Ectodermal cell (in vitro differentiated cells): ENCODE measurements at regions not wholly inside any gene's neighbourhood (a gene's known extent, or its start where the extent isn't known, plus 50 kb on each side); places are given as distances from the start of the nearest gene placed in this dataset.

ENCODE experiments used
- H3K27ac ChIP-seq: 2 replicates; pipeline ENCODE4 v1.7.0; 2013; ENCODE audit warnings: mild to moderate bottlenecking, low read depth, low read length; ENCODE audit not compliant: insufficient read depth, poor library complexity, severe bottlenecking
- H3K27me3 ChIP-seq: 2 replicates; pipeline ENCODE4 v1.7.0; 2013; ENCODE audit warnings: mild to moderate bottlenecking, low read length; ENCODE audit not compliant: insufficient read depth, control insufficient read depth, poor library complexity, severe bottlenecking
- H3K36me3 ChIP-seq: one replicate; pipeline ENCODE4 v1.7.0; 2013; ENCODE audit warnings: low read length; ENCODE audit not compliant: control insufficient read depth, insufficient read depth
- H3K4me1 ChIP-seq: one replicate; pipeline ENCODE4 v1.7.0; 2013; ENCODE audit warnings: low read length; ENCODE audit not compliant: control insufficient read depth, insufficient read depth
- H3K4me3 ChIP-seq: 2 replicates; pipeline ENCODE4 v1.7.0; 2013; ENCODE audit warnings: low read depth, low read length, control low read depth; ENCODE audit not compliant: insufficient read depth
- H3K9me3 ChIP-seq: 2 replicates; pipeline ENCODE4 v1.7.0; 2013; ENCODE audit warnings: mild to moderate bottlenecking, low read length, moderate library complexity; ENCODE audit not compliant: control insufficient read depth
- WGBS, 2 experiments: methylation state at CpG; one replicate each; pipeline ENCODE4 v1.1.7; 2013; ENCODE audit warnings: missing lambda C conversion rate in 2 of 2; 5-methylcytosine and 5-hydroxymethylcytosine counted together

DNA sequence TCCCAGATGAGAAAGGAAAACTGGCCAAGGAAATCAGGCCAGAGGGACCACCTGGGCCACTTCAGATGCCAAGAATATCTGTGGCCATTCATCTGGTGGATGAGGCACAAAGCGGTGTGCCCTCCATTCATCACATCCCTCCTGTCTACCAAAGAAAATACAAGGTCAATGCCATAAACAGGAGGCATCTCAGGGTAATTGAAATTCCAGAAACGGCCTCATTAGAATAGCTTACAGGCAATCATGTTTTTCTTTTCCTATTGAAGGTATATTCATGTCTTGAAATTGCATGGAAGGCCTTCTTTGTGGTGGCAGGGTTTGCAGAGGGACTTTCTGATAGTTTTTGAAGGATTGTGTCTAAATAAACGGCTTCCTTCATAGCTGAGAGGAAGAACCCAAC lies 578.3 kb downstream of the HAO1 start:
- WGBS, 2 experiments: 88 to 94% methylated on average over 3 of the region's 3 CpGs
- no peaks in the 10 kb centered on the region for H3K36me3 ChIP-seq
- H3K9me3 ChIP-seq: no peaks in the 10 kb centered on the region
- no peak overlapping the region for H3K4me3 ChIP-seq
- no peak overlapping the region for H3K27ac ChIP-seq
- H3K4me1 ChIP-seq: peaks cover 24% of the 10 kb centered on the region
- no peaks in the 10 kb centered on the region for H3K27me3 ChIP-seq

DNA sequence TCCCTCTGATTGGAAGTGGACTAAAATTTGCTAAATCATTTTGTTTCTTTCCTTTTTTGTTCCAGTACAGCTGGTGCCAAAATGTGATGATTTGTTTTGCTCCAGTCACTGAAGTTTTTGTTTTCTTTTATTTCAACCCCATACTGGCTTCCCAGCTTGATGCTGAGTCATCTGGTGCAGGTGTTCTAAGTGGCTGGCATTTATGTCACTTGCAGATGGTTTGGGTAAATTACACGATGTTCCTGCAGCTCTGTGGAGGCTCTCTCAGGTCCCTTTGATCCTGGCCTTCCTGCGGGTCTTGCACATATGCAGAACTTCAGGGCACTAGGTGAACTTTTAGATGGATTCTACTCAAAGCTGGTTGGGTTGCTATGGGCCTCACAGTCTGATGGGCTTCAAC lies 577.7 kb downstream of the HAO1 start:
- Histone ChIP-seq H3K27ac (no peak overlapping the region), H3K27me3 (no peaks in the 10 kb centered on the region), H3K36me3 (no peaks in the 10 kb centered on the region), H3K4me3 (no peak overlapping the region), H3K9me3 (no peaks in the 10 kb centered on the region), H3K4me1 (peaks cover 24% of the 10 kb centered on the region)
- WGBS, 2 experiments: 90 to 91% methylated on average over 2 of the region's 2 CpGs

DNA sequence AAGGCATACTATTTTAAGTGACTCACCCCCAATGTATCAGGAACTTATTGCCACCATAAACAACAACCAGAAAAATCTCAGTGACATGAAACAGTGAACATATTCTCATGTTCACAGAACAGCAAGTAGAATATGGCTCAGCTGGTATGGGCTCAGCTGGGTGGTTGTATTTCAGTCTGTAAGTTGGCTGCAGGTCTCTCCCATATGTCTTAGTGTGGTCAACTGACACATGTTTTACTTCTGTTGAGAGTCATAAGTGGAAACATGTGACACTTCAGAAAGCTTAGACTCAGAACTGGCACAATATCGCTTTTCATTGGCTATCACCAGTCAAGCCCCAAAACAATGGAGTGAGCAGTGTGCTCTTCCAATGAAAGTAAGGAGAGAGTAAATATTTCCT lies 574.1 kb downstream of the HAO1 start:
- H3K4me3 ChIP-seq: no peak overlapping the region
- H3K4me1 ChIP-seq: peaks cover 11% of the 10 kb centered on the region
- H3K27me3 ChIP-seq: no peaks in the 10 kb centered on the region
- no peak overlapping the region for H3K27ac ChIP-seq
- H3K36me3 ChIP-seq: no peaks in the 10 kb centered on the region
- no peaks in the 10 kb centered on the region for H3K9me3 ChIP-seq
- 71 to 92% methylated on average over 1 of the region's 1 CpG for WGBS, 2 experiments

DNA sequence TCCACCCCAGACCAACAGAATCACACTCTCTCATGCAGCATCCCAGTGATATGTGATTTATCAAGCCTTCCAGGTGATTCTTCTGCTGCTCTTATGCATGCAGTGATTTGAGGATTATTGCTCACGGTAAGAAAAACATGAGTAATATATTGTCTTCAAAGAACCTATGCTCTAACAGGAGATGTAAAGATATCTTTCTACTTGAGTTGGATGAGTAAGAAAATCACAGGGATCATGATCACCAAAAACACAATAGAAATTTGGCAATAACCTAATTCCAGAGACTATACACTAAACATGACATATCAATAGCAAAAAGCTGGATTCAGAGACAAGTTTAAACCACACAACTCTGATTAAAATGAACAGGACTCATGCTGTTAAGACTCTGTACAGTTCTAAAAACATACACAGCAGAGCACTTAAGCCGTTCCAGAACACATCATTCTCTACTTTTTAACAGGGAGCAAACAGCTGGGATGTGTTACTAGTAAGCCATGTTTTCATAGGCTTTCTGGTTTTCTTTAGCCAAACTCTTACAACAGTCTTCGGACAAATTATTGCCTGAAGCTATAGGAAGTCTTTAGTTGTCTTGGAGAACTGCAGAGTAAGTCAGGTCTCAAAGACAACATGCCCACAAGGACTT lies 568.6 kb downstream of the HAO1 start:
- Histone ChIP-seq H3K9me3 (no peaks in the 10 kb centered on the region), H3K36me3 (no peaks in the 10 kb centered on the region), H3K27ac (no peak overlapping the region), H3K4me3 (no peak overlapping the region), H3K27me3 (no peaks in the 10 kb centered on the region), H3K4me1 (no peaks in the 10 kb centered on the region)
- 80 to 98% methylated on average over 2 to 3 of the region's 3 CpGs for WGBS, 2 experiments

DNA sequence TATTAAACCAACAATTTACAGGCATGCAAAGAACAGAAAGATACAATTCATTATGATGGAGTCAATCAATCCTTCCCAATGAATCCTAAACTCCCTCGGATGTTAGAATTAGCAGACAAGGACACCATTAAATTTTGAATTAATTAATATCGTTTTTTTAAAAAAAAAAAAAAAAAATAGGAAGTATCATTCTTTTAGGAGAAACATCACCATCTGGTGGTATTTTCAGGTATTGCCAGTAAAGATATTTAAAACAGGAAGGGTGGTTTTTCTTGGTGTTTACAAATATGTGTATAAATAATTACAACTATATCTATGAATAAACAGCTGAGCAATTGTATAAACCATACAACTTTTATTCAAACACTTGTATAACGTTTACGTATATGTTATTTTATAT lies 564.4 kb downstream of the HAO1 start:
- H3K27me3 ChIP-seq: no peaks in the 10 kb centered on the region
- no peak overlapping the region for H3K27ac ChIP-seq
- H3K36me3 ChIP-seq: no peaks in the 10 kb centered on the region
- no peaks in the 10 kb centered on the region for H3K9me3 ChIP-seq
- no peak overlapping the region for H3K4me3 ChIP-seq
- no CpG with 5 or more reads among the region's 4 CpGs for WGBS, 2 experiments
- H3K4me1 ChIP-seq: no peaks in the 10 kb centered on the region

DNA sequence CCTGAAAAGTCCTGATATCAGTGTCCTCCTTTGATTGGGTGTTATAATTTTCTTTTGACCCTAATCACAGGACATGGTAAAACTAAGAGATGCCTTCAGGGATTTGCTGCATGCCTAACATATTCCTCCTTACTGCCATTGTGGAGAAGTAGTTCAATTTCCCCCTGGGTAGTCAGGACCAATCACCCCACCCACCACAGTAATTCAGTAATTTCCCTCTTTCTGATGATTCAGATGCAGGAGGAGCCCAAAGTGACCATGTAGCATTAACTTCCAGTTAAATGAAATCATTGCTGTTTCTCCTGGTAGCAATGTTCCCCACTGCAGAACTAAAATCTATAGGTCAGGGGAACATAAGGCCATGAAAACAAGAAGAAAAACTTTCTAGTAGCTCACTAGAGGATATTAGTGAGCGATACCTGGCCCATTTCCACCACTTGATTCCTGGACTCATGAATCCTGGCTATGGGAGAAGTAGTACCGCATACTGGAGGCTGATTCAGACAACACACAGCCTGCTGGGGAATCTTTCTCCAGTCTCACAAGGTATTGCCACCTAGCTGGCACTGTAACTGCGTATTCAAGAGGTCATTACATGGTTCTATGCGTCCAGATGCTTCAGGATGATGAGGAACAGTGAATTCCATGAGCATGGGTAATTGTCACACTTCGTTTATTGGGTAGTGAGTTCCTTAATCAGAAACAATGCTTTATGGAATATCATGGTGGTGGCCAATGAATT lies 561.2 kb downstream of the HAO1 start:
- WGBS, 2 experiments: 96 to 97% methylated on average over 5 of the region's 5 CpGs
- H3K27ac ChIP-seq: no peak overlapping the region
- H3K36me3 ChIP-seq: no peaks in the 10 kb centered on the region

DNA sequence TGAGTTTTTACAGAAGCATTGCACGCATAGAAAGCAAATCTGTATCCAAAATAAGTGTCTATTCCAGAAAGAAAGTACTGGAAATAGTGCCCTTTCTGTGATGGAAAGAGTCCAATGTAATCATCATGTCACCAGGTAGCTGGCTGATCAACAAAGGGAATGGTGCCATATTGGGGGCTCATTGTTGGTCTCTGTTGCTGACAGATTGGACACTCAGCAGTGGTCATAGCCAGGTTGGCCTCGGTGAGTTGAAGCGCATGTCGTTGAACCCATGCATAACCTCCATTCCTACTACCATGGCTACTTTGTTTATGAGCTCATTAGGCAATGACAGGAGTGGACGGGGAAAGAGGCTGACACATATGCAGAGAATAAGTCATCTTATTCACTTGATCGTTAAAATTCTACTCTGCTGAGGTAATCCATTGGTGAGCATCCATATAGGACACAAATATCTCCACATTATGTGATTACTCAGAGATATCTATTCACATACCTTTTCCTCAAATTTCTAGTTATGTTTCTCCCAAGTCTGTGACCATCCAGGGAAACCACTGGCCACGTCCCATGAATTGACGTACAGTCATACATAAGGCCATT lies 560.5 kb downstream of the HAO1 start:
- no peak overlapping the region for H3K4me3 ChIP-seq
- H3K27ac ChIP-seq: no peak overlapping the region
- H3K27me3 ChIP-seq: no peaks in the 10 kb centered on the region
- no peaks in the 10 kb centered on the region for H3K9me3 ChIP-seq
- H3K36me3 ChIP-seq: no peaks in the 10 kb centered on the region
- 96 to 97% methylated on average over 8 of the region's 8 CpGs for WGBS, 2 experiments
- no peaks in the 10 kb centered on the region for H3K4me1 ChIP-seq

More for the DNA sequence above, 561.2 kb downstream of the HAO1 start:
- H3K27me3 ChIP-seq: no peaks in the 10 kb centered on the region
- no peaks in the 10 kb centered on the region for H3K4me1 ChIP-seq
- no peaks in the 10 kb centered on the region for H3K9me3 ChIP-seq
- H3K4me3 ChIP-seq: no peak overlapping the region

DNA sequence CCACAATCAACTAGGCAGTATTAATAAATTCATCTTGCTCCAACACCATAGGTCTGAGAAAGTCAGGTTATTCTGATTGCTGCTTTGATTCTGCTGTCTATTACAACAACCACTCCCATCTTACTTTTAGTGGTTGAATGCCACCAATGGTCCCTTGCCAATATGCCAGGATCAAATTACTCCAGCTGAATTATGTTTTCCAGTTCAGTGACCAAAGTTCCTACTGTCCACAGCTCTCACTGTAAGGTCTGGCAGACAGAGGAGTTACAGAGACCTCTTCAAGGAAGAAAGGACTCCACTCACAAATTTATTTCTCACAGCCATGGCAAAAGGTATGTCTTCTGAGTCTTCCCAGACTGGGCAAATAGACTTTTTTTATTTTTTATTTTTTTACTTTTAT lies 557.0 kb downstream of the HAO1 start:
- no peaks in the 10 kb centered on the region for H3K9me3 ChIP-seq
- H3K4me1 ChIP-seq: no peaks in the 10 kb centered on the region
- H3K4me3 ChIP-seq: no peak overlapping the region
- H3K27ac ChIP-seq: no peak overlapping the region
- no peaks in the 10 kb centered on the region for H3K36me3 ChIP-seq
- H3K27me3 ChIP-seq: no peaks in the 10 kb centered on the region

DNA sequence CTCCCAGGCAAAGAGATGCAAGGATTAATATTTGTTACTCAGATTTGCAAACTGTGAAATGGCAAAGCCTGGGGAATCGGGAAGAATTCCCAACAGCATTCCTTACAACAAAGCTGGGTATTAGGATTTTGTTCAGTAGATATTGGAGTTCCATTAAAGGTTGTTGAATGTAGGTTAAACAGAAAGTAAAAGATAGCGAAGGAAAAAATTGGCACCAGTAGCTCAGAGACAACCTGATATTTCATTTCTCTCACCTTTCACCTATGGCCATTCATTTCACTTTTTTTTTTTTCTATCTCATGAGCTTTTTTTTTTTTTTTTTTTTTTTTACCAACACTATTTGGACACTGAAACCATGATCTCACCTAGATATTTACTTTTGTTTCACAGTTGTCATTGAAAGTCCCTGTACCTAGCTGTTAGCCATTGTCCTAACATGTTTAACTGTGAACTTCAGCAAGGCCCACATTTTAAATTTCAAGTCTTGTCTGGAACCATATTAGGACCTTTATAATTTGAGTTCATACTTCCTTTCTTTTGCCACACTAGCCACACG lies 552.5 kb downstream of the HAO1 start:
- H3K27me3 ChIP-seq: no peaks in the 10 kb centered on the region
- 89 to 90% methylated on average over 3 of the region's 3 CpGs for WGBS, 2 experiments
- no peaks in the 10 kb centered on the region for H3K4me1 ChIP-seq
- no peaks in the 10 kb centered on the region for H3K36me3 ChIP-seq
- no peaks in the 10 kb centered on the region for H3K9me3 ChIP-seq
- H3K4me3 ChIP-seq: no peak overlapping the region
- H3K27ac ChIP-seq: no peak overlapping the region

DNA sequence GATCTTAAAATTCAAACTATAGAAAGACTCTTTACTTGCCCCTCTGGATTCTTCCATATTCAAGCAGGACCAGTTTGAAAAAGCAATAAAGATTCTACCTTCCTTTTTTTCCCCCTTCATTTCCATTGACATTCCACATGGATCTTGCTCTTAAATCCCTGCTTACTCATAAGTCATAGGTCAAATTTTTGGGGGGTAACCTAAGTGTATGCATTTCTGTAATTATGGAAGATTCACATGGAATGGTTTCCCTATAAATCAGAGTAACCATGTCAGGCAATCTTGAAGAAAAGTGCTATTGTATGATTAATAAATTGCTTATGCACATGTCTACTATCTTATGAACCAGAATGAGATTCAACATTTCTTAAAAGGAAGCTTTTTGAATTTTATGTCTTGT lies 551.0 kb downstream of the HAO1 start:
- no peaks in the 10 kb centered on the region for H3K4me1 ChIP-seq
- H3K27ac ChIP-seq: no peak overlapping the region
- H3K36me3 ChIP-seq: no peaks in the 10 kb centered on the region
- no peaks in the 10 kb centered on the region for H3K9me3 ChIP-seq
- H3K4me3 ChIP-seq: no peak overlapping the region
- H3K27me3 ChIP-seq: no peaks in the 10 kb centered on the region
